ENCODE measurements at regions not wholly inside any gene's neighbourhood (a gene's known extent, or its start where the extent isn't known, plus 50 kb on each side); places are given as distances from the start of the nearest gene placed in this dataset.
A peak's percentile ranks its signal among the peaks of the same experiment; 100 is the strongest.

DNA sequence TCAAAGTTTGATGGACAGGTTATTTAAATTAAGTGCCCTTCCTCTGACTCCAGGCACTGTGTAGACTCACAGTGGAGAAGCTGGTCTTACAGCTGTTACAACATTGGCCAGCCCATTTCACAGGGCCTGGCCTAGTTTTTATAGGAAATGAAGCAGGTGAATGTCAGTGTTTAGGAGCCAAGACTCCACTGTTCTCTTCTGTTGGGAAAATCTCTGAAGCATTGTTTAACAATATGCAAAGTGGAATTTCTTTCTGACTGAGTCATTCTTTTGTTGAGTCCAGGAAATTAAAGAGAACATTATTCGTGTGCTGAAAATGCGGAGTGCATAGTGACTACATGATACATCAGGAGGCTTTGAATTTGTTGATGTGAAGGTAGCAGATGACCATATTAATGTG, 64.7 kb downstream of the ARRDC4 start:
- no peak overlapping the region for H3K27ac ChIP-seq (ENCODE audit: insufficient read depth, low read length)
- H3K9ac ChIP-seq (ENCODE audit: insufficient read depth, low read length), result no peak overlapping the region
- no peaks in the 10 kb centered on the region for H4K20me1 ChIP-seq (ENCODE audit: control insufficient read depth, extremely low read depth, insufficient read depth, low read length)
- DNase-seq (ENCODE audit: low read depth in 2 of 2), result peak; percentile 5 to 70
- no peaks in the 10 kb centered on the region for H3K79me2 ChIP-seq (ENCODE audit: control insufficient read depth, insufficient read depth, low read length)
- H3K4me2 ChIP-seq (ENCODE audit: extremely low read depth, insufficient read depth, low read length), result no peak overlapping the region
- H3K36me3 ChIP-seq (ENCODE audit: control insufficient read depth, insufficient read depth, low read length), result no peaks in the 10 kb centered on the region
- H3K9me3 ChIP-seq (ENCODE audit: control insufficient read depth, insufficient read depth, low read depth, low read length), result no peaks in the 10 kb centered on the region
- no peaks in the 10 kb centered on the region for H3K27me3 ChIP-seq (ENCODE audit: control insufficient read depth, insufficient read depth, low read length)
- H3K4me1 ChIP-seq (ENCODE audit: control insufficient read depth, extremely low read depth, insufficient read depth, low read length), result no peaks in the 10 kb centered on the region
- no peak overlapping the region for H3K4me3 ChIP-seq (replicated peaks in 1 of 4; ENCODE audit: control extremely low read depth in 1 of 4, insufficient read depth in 1 of 4, low read depth in 3 of 4, low read length in 4 of 4)
- H2AFZ ChIP-seq (ENCODE audit: low read length), result no peak overlapping the region
- no peak for TF ChIP-seq EZH2 (IDR thresholded peaks at IDR 0.05; ENCODE audit: low read length, missing control alignments)

DNA sequence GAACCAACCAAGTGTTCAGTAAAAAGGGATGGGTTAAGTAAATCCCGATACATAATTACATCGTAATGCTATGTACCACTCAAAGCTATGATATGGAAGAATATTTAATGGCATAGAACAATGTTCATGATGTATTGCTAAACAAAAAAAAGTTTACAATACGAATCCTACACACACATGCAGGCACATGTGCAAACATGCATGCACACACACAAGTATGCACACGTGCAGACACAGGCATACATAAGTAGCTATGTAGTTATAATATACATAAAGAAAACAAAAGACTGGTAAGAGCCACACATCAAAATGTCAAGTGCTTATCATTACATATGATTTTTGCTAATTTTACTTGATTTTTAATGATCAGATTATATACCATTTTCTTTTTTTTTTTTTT, 74.2 kb downstream of the ARRDC4 start:
- H3K4me1 ChIP-seq (ENCODE audit: control insufficient read depth, extremely low read depth, insufficient read depth, low read length), result no peaks in the 10 kb centered on the region
- H3K9ac ChIP-seq (ENCODE audit: insufficient read depth, low read length), result no peak overlapping the region
- no peak for TF ChIP-seq EZH2 (IDR thresholded peaks at IDR 0.05; ENCODE audit: low read length, missing control alignments)
- TF ChIP-seq, protein P1, sequence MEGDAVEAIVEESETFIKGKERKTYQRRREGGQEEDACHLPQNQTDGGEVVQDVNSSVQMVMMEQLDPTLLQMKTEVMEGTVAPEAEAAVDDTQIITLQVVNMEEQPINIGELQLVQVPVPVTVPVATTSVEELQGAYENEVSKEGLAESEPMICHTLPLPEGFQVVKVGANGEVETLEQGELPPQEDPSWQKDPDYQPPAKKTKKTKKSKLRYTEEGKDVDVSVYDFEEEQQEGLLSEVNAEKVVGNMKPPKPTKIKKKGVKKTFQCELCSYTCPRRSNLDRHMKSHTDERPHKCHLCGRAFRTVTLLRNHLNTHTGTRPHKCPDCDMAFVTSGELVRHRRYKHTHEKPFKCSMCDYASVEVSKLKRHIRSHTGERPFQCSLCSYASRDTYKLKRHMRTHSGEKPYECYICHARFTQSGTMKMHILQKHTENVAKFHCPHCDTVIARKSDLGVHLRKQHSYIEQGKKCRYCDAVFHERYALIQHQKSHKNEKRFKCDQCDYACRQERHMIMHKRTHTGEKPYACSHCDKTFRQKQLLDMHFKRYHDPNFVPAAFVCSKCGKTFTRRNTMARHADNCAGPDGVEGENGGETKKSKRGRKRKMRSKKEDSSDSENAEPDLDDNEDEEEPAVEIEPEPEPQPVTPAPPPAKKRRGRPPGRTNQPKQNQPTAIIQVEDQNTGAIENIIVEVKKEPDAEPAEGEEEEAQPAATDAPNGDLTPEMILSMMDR (conservative IDR thresholded peaks at IDR 0.05 in 1 of 2, IDR thresholded peaks at IDR 0.05 in 1 of 2; ENCODE audit: low read depth in 1 of 2, low read length in 2 of 2), result no peak

DNA sequence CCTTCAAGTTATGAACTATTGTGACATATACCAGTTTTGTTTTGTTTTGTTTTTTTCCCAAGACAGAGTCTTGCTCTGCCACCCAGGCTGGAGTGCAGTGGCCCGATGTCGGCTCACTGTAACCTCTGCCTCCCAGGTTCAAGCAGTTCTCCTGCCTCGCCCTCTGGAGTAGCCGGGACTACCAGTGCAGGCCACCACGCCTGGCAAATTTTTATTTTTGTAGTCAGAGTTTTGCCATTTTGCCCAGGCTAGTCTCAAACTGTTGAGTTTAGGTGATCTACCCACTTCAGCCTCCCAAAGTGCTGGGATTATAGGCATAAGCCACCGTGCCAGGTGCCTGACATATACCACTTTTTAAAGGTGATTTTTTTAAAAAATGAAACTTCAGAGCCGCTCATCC, 74.6 kb downstream of the ARRDC4 start:
- no peaks in the 10 kb centered on the region for H3K9me3 ChIP-seq (ENCODE audit: control insufficient read depth, insufficient read depth, low read depth, low read length)
- no peaks in the 10 kb centered on the region for H3K36me3 ChIP-seq (ENCODE audit: control insufficient read depth, insufficient read depth, low read length)
- no peak overlapping the region for H3K4me2 ChIP-seq (ENCODE audit: extremely low read depth, insufficient read depth, low read length)
- DNase-seq (ENCODE audit: low read depth in 2 of 2), result no peak
- H3K79me2 ChIP-seq (ENCODE audit: control insufficient read depth, insufficient read depth, low read length), result no peaks in the 10 kb centered on the region
- no peak for TF ChIP-seq EZH2 (IDR thresholded peaks at IDR 0.05; ENCODE audit: low read length, missing control alignments)
- TF ChIP-seq, protein P1 (conservative IDR thresholded peaks at IDR 0.05 in 1 of 2, IDR thresholded peaks at IDR 0.05 in 1 of 2; ENCODE audit: low read depth in 1 of 2, low read length in 2 of 2), result no peak
- no peaks in the 10 kb centered on the region for H4K20me1 ChIP-seq (ENCODE audit: control insufficient read depth, extremely low read depth, insufficient read depth, low read length)
- no peak overlapping the region for H2AFZ ChIP-seq (ENCODE audit: low read length)
- H3K9ac ChIP-seq (ENCODE audit: insufficient read depth, low read length), result no peak overlapping the region
- no peak overlapping the region for H3K4me3 ChIP-seq (replicated peaks in 1 of 4; ENCODE audit: control extremely low read depth in 1 of 4, insufficient read depth in 1 of 4, low read depth in 3 of 4, low read length in 4 of 4)
- H3K27me3 ChIP-seq (ENCODE audit: control insufficient read depth, insufficient read depth, low read length), result no peaks in the 10 kb centered on the region
- no peak overlapping the region for H3K27ac ChIP-seq (ENCODE audit: insufficient read depth, low read length)
- no peaks in the 10 kb centered on the region for H3K4me1 ChIP-seq (ENCODE audit: control insufficient read depth, extremely low read depth, insufficient read depth, low read length)

More for the DNA sequence above, 74.2 kb downstream of the ARRDC4 start:
- Histone ChIP-seq H3K27me3 (ENCODE audit: control insufficient read depth, insufficient read depth, low read length) (no peaks in the 10 kb centered on the region), H3K4me3 (replicated peaks in 1 of 4; ENCODE audit: control extremely low read depth in 1 of 4, insufficient read depth in 1 of 4, low read depth in 3 of 4, low read length in 4 of 4) (no peak overlapping the region), H3K27ac (ENCODE audit: insufficient read depth, low read length) (no peak overlapping the region), H3K36me3 (ENCODE audit: control insufficient read depth, insufficient read depth, low read length) (no peaks in the 10 kb centered on the region), H3K4me2 (ENCODE audit: extremely low read depth, insufficient read depth, low read length) (no peak overlapping the region), H4K20me1 (ENCODE audit: control insufficient read depth, extremely low read depth, insufficient read depth, low read length) (no peaks in the 10 kb centered on the region), H3K9me3 (ENCODE audit: control insufficient read depth, insufficient read depth, low read depth, low read length) (no peaks in the 10 kb centered on the region), H2AFZ (ENCODE audit: low read length) (no peak overlapping the region), H3K79me2 (ENCODE audit: control insufficient read depth, insufficient read depth, low read length) (no peaks in the 10 kb centered on the region)
- no peak for DNase-seq (ENCODE audit: low read depth in 2 of 2)
